H9 (cell line): ENCODE measurements at regions not wholly inside any gene's neighbourhood (a gene's known extent, or its start where the extent isn't known, plus 50 kb on each side); places are given as distances from the start of the nearest gene placed in this dataset.

Experiments used
- DNase-seq: peaks from one replicate; pipeline ENCODE4 v3.0.0-alpha.2; 2017
- H2AFZ ChIP-seq: one replicate; pipeline ENCODE4 v1.6.1; 2013; ENCODE audit warnings: mild to moderate bottlenecking, low read length, control low read depth, moderate library complexity
- H2AK5ac ChIP-seq: 2 replicates; pipeline ENCODE4 v1.6.1; 2013; ENCODE audit warnings: low read length, control low read depth, mixed read lengths; ENCODE audit not compliant: insufficient read length
- H2BK120ac ChIP-seq: one replicate; pipeline ENCODE4 v1.6.1; 2013; ENCODE audit warnings: low read depth, mild to moderate bottlenecking, low read length, control low read depth, inconsistent platforms; ENCODE audit not compliant: poor library complexity, severe bottlenecking
- H2BK12ac ChIP-seq: 2 replicates; pipeline ENCODE4 v1.6.1; 2013; ENCODE audit warnings: low read length, control low read depth, mixed read lengths, low read depth; ENCODE audit not compliant: insufficient read length
- H2BK15ac ChIP-seq: 2 replicates; pipeline ENCODE4 v1.6.1; 2013; ENCODE audit warnings: low read depth, low read length, control low read depth
- H2BK20ac ChIP-seq: one replicate; pipeline ENCODE4 v1.6.1; 2013; ENCODE audit warnings: low read depth, mild to moderate bottlenecking, low read length, control low read depth, inconsistent platforms; ENCODE audit not compliant: poor library complexity, severe bottlenecking
- H2BK5ac ChIP-seq: 2 replicates; pipeline ENCODE4 v1.6.1; 2013; ENCODE audit warnings: low read length, control low read depth, mixed read lengths; ENCODE audit not compliant: insufficient read length
- H3K14ac ChIP-seq: 2 replicates; pipeline ENCODE4 v1.6.1; 2013; ENCODE audit warnings: low read length, control low read depth; ENCODE audit not compliant: insufficient read depth
- H3K18ac ChIP-seq: 2 replicates; pipeline ENCODE4 v1.6.1; 2013; ENCODE audit warnings: low read depth, mild to moderate bottlenecking, mixed read lengths, low read length, control low read depth; ENCODE audit not compliant: insufficient read length
- H3K23ac ChIP-seq: 2 replicates; pipeline ENCODE4 v1.6.1; 2013; ENCODE audit warnings: low read length, control low read depth, mixed read lengths, low read depth; ENCODE audit not compliant: insufficient read length
- H3K23me2 ChIP-seq: 2 replicates; pipeline ENCODE4 v1.6.1; 2013; ENCODE audit warnings: low read depth, mild to moderate bottlenecking, mixed read lengths, low read length, control low read depth; ENCODE audit not compliant: insufficient read length, poor library complexity, severe bottlenecking
- H3K27ac ChIP-seq: 2 replicates; pipeline ENCODE4 v1.5.1; 2013; ENCODE audit warnings: low read length, control low read depth, mixed read lengths, low read depth; ENCODE audit not compliant: insufficient read length
- H3K27me3 ChIP-seq: 2 replicates; pipeline ENCODE4 v1.6.1; 2013; ENCODE audit warnings: low read length, control low read depth, inconsistent platforms; ENCODE audit not compliant: insufficient read depth
- H3K4ac ChIP-seq: 2 replicates; pipeline ENCODE4 v1.6.1; 2013; ENCODE audit warnings: low read depth, mild to moderate bottlenecking, control low read depth, inconsistent platforms, low read length, moderate library complexity
- H3K4me1 ChIP-seq: 2 replicates; pipeline ENCODE4 v1.6.1; 2013; ENCODE audit warnings: low read length, control low read depth, inconsistent platforms; ENCODE audit not compliant: insufficient read depth
- H3K4me2 ChIP-seq: 2 replicates; pipeline ENCODE4 v1.6.1; 2013; ENCODE audit warnings: low read length, control low read depth, mixed read lengths; ENCODE audit not compliant: insufficient read length, insufficient read depth
- H3K56ac ChIP-seq: 2 replicates; pipeline ENCODE4 v1.6.1; 2013; ENCODE audit warnings: low read depth, mild to moderate bottlenecking, mixed read lengths, low read length, control low read depth; ENCODE audit not compliant: insufficient read length
- H3K79me1 ChIP-seq: 2 replicates; pipeline ENCODE4 v1.6.1; 2013; ENCODE audit warnings: low read depth, mild to moderate bottlenecking, moderate library complexity, low read length, control low read depth, inconsistent platforms; ENCODE audit not compliant: insufficient read depth, poor library complexity, severe bottlenecking
- H3K79me2 ChIP-seq: 2 replicates; pipeline ENCODE4 v1.6.1; 2013; ENCODE audit warnings: low read length, control low read depth, inconsistent platforms; ENCODE audit not compliant: insufficient read depth
- H3K9ac ChIP-seq: 2 replicates; pipeline ENCODE4 v1.6.1; 2013; ENCODE audit warnings: low read length, control low read depth, mixed read lengths; ENCODE audit not compliant: insufficient read length; ENCODE audit errors: extremely low read depth
- H3K9me3 ChIP-seq: one replicate; pipeline ENCODE4 v1.6.1; 2013; ENCODE audit warnings: low read depth, low read length, inconsistent platforms; ENCODE audit not compliant: control insufficient read depth
- H3T11ph ChIP-seq: one replicate; pipeline ENCODE4 v1.6.1; 2013; ENCODE audit warnings: mild to moderate bottlenecking, low read length, control low read depth, inconsistent platforms
- H4K20me1 ChIP-seq: one replicate; pipeline ENCODE4 v1.6.1; 2013; ENCODE audit not compliant: control insufficient read depth, insufficient read length, insufficient read depth
- H4K5ac ChIP-seq: 2 replicates; pipeline ENCODE4 v1.6.1; 2013; ENCODE audit warnings: low read depth, mild to moderate bottlenecking, mixed read lengths, low read length, control low read depth; ENCODE audit not compliant: insufficient read length
- H4K8ac ChIP-seq: replicated peaks from 2 replicates; pipeline ENCODE4 v1.6.1; 2013; ENCODE audit warnings: low read length, control low read depth, mixed read lengths, low read depth; ENCODE audit not compliant: insufficient read length
- H4K91ac ChIP-seq: 2 replicates; pipeline ENCODE4 v1.6.1; 2013; ENCODE audit warnings: low read depth, mild to moderate bottlenecking, moderate library complexity, mixed read lengths, low read length, control low read depth; ENCODE audit not compliant: insufficient read length
- H3K27ac Mint-ChIP-seq, 3 experiments: 2 replicates in 2 of 3; 3 replicates in 1 of 3; pipeline ENCODE4 v1.8.0; 2020 to 2021; ENCODE audit warnings: mixed read lengths in 3 of 3, mild to moderate bottlenecking in 1 of 3, moderate library complexity in 1 of 3
- H3K27me3 Mint-ChIP-seq: 2 replicates; pipeline ENCODE4 v1.8.0; 2021; ENCODE audit warnings: low read depth, mild to moderate bottlenecking, moderate library complexity, mixed read lengths
- H3K36me3 Mint-ChIP-seq, 3 experiments: 2 replicates in 2 of 3; 3 replicates in 1 of 3; pipeline ENCODE4 v1.8.0; 2020 to 2021; ENCODE audit warnings: low read depth in 3 of 3, mixed read lengths in 3 of 3; ENCODE audit not compliant: insufficient read depth in 1 of 3
- H3K4me1 Mint-ChIP-seq, 2 experiments: 2 replicates each; pipeline ENCODE4 v1.8.0; 2020; ENCODE audit warnings: mixed read lengths in 2 of 2
- H3K4me3 Mint-ChIP-seq, 2 experiments: 2 replicates in 1 of 2; 3 replicates in 1 of 2; pipeline ENCODE4 v1.8.0; 2020 to 2021; ENCODE audit warnings: mild to moderate bottlenecking in 2 of 2, mixed read lengths in 2 of 2, moderate library complexity in 1 of 2
- H3K9me3 Mint-ChIP-seq, 2 experiments: 2 replicates in 1 of 2; 3 replicates in 1 of 2; pipeline ENCODE4 v1.8.0; 2020; ENCODE audit warnings: mild to moderate bottlenecking in 2 of 2, mixed read lengths in 2 of 2, moderate library complexity in 1 of 2
- WGBS: extraction: QIAGEN DNeasy Blood & Tissue Kit; methylation state at CpG from one replicate; pipeline ENCODE4 v1.1.7; 2013; ENCODE audit warnings: missing lambda C conversion rate, low lambda C conversion rate, mixed read lengths; ENCODE audit not compliant: insufficient read length; ENCODE audit errors: extremely low coverage; 5-methylcytosine and 5-hydroxymethylcytosine counted together
- TF ChIP-seq, protein P1 (sequence below): fragments of 200-600 bp; sonication (generic); conservative IDR thresholded peaks from 3 replicates; pipeline ENCODE4 v1.8.0; 2021; ENCODE audit warnings: antibody characterized with exemption, mild to moderate bottlenecking

DNA sequence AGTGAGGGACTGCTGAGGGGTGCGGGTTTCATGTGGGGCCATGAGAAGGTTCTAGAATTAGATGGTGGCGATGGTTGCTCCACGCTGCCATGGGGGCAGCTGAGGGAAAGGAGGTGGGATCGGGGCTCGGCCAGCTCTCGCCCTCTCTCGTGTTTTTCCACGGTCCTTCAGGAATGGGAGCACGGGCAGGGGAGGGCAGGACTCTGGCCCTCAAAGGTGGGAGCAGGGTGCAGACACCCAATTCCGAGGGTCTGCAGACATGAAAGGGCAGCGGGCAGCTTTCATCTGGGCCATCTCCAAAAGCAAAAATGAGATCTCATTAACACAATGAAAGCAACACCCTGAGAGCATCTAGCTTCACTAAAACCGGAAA, 53.4 kb upstream of the SALL3 start:
- H2BK20ac ChIP-seq, result no peak overlapping the region
- H3K27ac Mint-ChIP-seq, result no peak overlapping the region
- no peak overlapping the region for H3K23ac ChIP-seq
- no peak overlapping the region for H2BK120ac ChIP-seq
- no peaks in the 10 kb centered on the region for H3K79me2 ChIP-seq
- H2AK5ac ChIP-seq, result no peak overlapping the region
- H2BK5ac ChIP-seq, result no peak overlapping the region
- no peak overlapping the region for H3K4ac ChIP-seq
- H3K4me3 Mint-ChIP-seq, result no peak overlapping the region
- no peaks in the 10 kb centered on the region for H3K23me2 ChIP-seq
- H3K56ac ChIP-seq, result no peak overlapping the region
- TF ChIP-seq, protein P1, sequence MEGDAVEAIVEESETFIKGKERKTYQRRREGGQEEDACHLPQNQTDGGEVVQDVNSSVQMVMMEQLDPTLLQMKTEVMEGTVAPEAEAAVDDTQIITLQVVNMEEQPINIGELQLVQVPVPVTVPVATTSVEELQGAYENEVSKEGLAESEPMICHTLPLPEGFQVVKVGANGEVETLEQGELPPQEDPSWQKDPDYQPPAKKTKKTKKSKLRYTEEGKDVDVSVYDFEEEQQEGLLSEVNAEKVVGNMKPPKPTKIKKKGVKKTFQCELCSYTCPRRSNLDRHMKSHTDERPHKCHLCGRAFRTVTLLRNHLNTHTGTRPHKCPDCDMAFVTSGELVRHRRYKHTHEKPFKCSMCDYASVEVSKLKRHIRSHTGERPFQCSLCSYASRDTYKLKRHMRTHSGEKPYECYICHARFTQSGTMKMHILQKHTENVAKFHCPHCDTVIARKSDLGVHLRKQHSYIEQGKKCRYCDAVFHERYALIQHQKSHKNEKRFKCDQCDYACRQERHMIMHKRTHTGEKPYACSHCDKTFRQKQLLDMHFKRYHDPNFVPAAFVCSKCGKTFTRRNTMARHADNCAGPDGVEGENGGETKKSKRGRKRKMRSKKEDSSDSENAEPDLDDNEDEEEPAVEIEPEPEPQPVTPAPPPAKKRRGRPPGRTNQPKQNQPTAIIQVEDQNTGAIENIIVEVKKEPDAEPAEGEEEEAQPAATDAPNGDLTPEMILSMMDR, result no peak
- H4K5ac ChIP-seq, result no peak overlapping the region
- no peak overlapping the region for H3K4me2 ChIP-seq
- no peaks in the 10 kb centered on the region for H3K9me3 ChIP-seq
- no peak overlapping the region for H3T11ph ChIP-seq
- H3K9ac ChIP-seq, result no peak overlapping the region
- H2BK15ac ChIP-seq, result no peak overlapping the region
- DNase-seq, result no peak
- no peak overlapping the region for H2AFZ ChIP-seq
- peaks cover 8% of the 10 kb centered on the region; the same call in 1 of the 2 replicates for H3K27me3 Mint-ChIP-seq
- H3K4me1 Mint-ChIP-seq, result no peaks in the 10 kb centered on the region
- no peaks in the 10 kb centered on the region for H3K4me1 ChIP-seq
- no peaks in the 10 kb centered on the region for H3K27me3 ChIP-seq
- peaks cover 0 to 2% of the 10 kb centered on the region in 2 experiments; a peak in 2 of 5 replicates for H3K9me3 Mint-ChIP-seq
- H2BK12ac ChIP-seq, result no peak overlapping the region
- H3K14ac ChIP-seq, result no peak overlapping the region; the same call in 1 of the 2 replicates
- no peak overlapping the region for H3K18ac ChIP-seq
- no peaks in the 10 kb centered on the region; a peak in 1 of 7 replicates for H3K36me3 Mint-ChIP-seq
- no peak overlapping the region for H4K91ac ChIP-seq
- H3K27ac ChIP-seq, result no peak overlapping the region
- H4K8ac ChIP-seq, result no peak overlapping the region
- H3K79me1 ChIP-seq, result no peaks in the 10 kb centered on the region
- whole genome bisulfite sequencing, result no CpG with 5 or more reads among the region's 12 CpGs
- H4K20me1 ChIP-seq, result no peaks in the 10 kb centered on the region
